22Rv1 (cell line): ENCODE measurements at regions not wholly inside any gene's neighbourhood (a gene's known extent, or its start where the extent isn't known, plus 50 kb on each side); places are given as distances from the start of the nearest gene placed in this dataset.

Experiments used
- H3K27ac ChIP-seq: fragments of 450-650 bp; 2 replicates; pipeline ENCODE4 v1.5.1; 2017
- CTCF ChIP-seq: fragments of 450-650 bp; IDR thresholded peaks from 2 replicates; pipeline ENCODE4 v1.5.1; 2017; ENCODE audit warnings: mild to moderate bottlenecking
- ZFX ChIP-seq: fragments of 450-650 bp; IDR thresholded peaks from 2 replicates; pipeline ENCODE4 v1.6.1; 2017; ENCODE audit warnings: antibody characterized with exemption, borderline replicate concordance

- no peak overlapping the region for H3K27ac ChIP-seq
- TF ChIP-seq CTCF: no peak
- no peak for TF ChIP-seq ZFX
These were observed 202.3 kb downstream of the KIF21A start for GRCh38 chr12:39240587-39240986.

DNA sequence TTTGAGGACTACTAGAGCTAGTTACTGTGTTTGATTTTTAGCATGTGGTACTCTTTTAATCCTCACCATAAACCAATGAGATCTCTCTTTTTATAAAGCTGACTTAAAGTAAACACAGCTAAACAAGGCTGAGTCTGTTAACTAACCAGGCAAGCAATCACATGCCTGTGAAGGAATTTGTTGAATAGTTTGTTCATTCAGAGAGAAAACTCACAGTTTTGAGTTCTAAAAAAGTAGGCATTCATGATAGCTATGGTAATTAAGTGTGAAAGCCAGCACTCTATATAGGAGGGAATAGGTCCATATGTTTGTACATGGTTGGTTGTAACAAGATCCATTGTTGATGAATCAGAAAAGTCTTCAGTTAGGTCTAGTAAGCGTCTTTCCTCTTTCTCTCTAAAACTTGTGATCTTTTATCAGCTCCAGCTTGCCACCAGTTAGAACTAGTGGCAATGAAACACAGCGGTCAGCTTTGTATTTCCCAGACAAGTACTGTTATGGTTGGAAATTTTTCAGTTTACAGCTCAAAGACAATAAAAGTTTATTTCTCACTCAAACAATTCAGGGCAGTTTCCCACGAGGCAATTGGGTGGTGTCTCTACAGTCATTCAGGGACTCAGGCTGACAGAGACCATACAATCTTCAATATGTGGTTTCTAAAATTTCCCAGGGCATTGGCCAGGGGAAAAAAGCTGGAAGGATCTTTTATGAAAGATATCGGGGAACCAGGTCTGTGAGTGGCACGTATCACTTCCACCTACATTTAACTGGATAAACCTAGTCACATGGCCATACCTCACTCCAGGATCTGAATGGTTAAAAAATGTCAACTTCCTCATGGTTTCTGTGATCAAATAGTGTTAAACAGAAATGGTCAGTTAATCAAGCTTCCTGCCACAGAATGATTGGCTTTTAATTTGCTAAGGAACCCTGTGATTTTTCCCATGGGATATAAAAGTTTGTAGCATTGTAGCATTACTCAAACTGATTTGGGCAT, 203.1 kb downstream of the KIF21A start:
- no peak for TF ChIP-seq ZFX
- no peak for TF ChIP-seq CTCF
- no peak overlapping the region for H3K27ac ChIP-seq

- TF ChIP-seq CTCF (no peak), ZFX (no peak)
- H3K27ac ChIP-seq: no peak overlapping the region
These were observed 205.9 kb downstream of the KIF21A start for GRCh38 chr12:39237004-39237403.

- TF ChIP-seq CTCF (no peak), ZFX (no peak)
- H3K27ac ChIP-seq: no peak overlapping the region
These were observed 206.7 kb downstream of the KIF21A start for GRCh38 chr12:39235990-39236767.

DNA sequence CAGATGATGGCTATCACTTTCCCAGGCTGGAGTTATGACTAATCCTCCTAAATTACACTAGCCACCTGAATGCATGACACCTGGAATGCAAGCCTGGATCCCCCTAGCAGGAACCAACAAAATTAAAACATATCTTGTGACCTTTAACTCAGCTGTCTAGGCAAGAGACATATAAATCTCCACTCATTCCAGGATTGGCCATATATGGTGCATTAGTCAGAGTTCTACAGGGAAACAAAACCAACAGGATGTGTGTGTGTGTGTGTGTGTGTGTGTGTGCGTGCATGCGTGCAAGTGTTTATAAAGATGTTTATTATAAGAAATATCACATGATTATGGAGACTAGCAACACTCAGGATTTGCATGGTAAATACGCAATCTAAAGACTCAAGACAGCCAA, 212.8 kb downstream of the KIF21A start:
- TF ChIP-seq ZFX (no peak), CTCF (no peak)
- no peak overlapping the region for H3K27ac ChIP-seq

- H3K27ac ChIP-seq: no peak overlapping the region
- no peak for TF ChIP-seq ZFX
- TF ChIP-seq CTCF: no peak
These were observed 215.7 kb downstream of the KIF21A start for GRCh38 chr12:39227218-39227617.
